Heart left ventricle (tissue), 13 donors: ENCODE measurements at regions not wholly inside any gene's neighbourhood (a gene's known extent, or its start where the extent isn't known, plus 50 kb on each side); places are given as distances from the start of the nearest gene placed in this dataset.

Source experiments
- POLR2A ChIP-seq, 2 donors: fragments of 450-650 bp; IDR thresholded peaks; one replicate each; pipeline ENCODE4 v1.6.1; 2017; ENCODE audit warnings: antibody characterized with exemption in 2 of 2, mild to moderate bottlenecking in 2 of 2, moderate library complexity in 2 of 2
- TF ChIP-seq, protein P1 (sequence below), 12 donors: fragments of 200-600 bp; sonication (generic) in 4 of 12; IDR thresholded peaks; one replicate each; pipeline versions ENCODE4 v1.5.0 to v1.8.0; 2018 to 2022; ENCODE audit warnings: antibody characterized with exemption in 12 of 12, mild to moderate bottlenecking in 5 of 12
- donor health status: ischemic (EF 13 %, LVEDD 7.1; RV severe dilation, severe dysfunction).
- donor health status: DM: no; HTN: yes; CAD: no.
- donor health status: DM: no; HTN: no; CAD: no.
- donor health status: ischemic (EF 25% LVEDD 6.9; RV normal size, moderate dysfunction).
- donor health status: ischemic (EF 25% LVEDD 5.7; RV mildly dilated, moderate dysfunction).
- donor health status: ischemic (EF 35%, LVEDD 5.7; RV mildly dilated, moderate dysfunction).
- donor health status: nonischemic (EF 11% LVEDD 7.7; RV severe dilation, severe dysfunction).
- donor health status: DM: yes; HTN: yes; CAD: no.
- donor health status: PGD.
- donor health status: ischemic (EF 29% LVEDD 5.4; RV normal size, mild dysfunction).
- donor health status: nonischemic (EF 23%, LVEDD 6.1; RV moderate dilation, normal function).

DNA sequence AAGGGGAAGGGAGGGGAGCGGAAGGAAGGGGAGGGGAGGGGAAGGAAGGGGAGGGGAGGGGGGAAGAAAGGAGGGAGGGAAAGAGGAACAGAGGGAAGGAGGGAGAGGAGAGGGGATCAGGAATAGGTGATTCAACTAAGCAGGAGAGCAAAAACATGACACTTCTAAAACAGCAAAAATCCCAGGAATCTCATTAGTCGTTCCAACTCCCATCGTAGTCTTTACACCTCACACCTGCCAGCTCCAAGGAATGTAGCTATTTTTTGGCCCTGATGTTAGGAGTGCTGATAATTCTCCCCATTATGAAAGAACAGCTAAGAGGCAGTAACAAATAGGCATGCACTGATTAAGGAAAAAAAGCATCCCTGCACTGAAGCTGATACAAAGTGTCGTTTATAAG lies 709.9 kb upstream of the PKDCC start:
- TF ChIP-seq, protein P1, sequence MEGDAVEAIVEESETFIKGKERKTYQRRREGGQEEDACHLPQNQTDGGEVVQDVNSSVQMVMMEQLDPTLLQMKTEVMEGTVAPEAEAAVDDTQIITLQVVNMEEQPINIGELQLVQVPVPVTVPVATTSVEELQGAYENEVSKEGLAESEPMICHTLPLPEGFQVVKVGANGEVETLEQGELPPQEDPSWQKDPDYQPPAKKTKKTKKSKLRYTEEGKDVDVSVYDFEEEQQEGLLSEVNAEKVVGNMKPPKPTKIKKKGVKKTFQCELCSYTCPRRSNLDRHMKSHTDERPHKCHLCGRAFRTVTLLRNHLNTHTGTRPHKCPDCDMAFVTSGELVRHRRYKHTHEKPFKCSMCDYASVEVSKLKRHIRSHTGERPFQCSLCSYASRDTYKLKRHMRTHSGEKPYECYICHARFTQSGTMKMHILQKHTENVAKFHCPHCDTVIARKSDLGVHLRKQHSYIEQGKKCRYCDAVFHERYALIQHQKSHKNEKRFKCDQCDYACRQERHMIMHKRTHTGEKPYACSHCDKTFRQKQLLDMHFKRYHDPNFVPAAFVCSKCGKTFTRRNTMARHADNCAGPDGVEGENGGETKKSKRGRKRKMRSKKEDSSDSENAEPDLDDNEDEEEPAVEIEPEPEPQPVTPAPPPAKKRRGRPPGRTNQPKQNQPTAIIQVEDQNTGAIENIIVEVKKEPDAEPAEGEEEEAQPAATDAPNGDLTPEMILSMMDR (IDR thresholded peaks at IDR 0.05), result no peak
- TF ChIP-seq POLR2A (IDR thresholded peaks at IDR 0.05), result no peak
